AG08396 (cell line): ENCODE measurements at regions not wholly inside any gene's neighbourhood (a gene's known extent, or its start where the extent isn't known, plus 50 kb on each side); places are given as distances from the start of the nearest gene placed in this dataset.
"Not testable (repeated sequence)": the region's sequence is repeated elsewhere in the genome, so short reads cannot be mapped to it uniquely, and the experiment has no call there.

ENCODE experiments used
- DNase-seq: peaks from one replicate; pipeline ENCODE4 v3.0.0; 2012; ENCODE audit warnings: low spot score, mixed read lengths

GRCh38 chr2:87315183-87315902 lies 293.7 kb upstream of the PLGLB1 start:
- not testable (repeated sequence) for DNase-seq

GRCh38 chr2:87317193-87317592 lies 295.5 kb upstream of the PLGLB1 start:
- DNase-seq = not testable (repeated sequence)

- not testable (repeated sequence) for DNase-seq
Observed at GRCh38 chr2:87318814-87319491, 297.3 kb upstream of the PLGLB1 start.

GRCh38 chr2:87319705-87320104 lies 298.1 kb upstream of the PLGLB1 start:
- DNase-seq = not testable (repeated sequence)

- not testable (repeated sequence) for DNase-seq
Observed at GRCh38 chr2:87321201-87321600, 299.6 kb upstream of the PLGLB1 start.

GRCh38 chr2:87324335-87325041 lies 302.8 kb upstream of the PLGLB1 start:
- DNase-seq = not testable (repeated sequence)

GRCh38 chr2:87325042-87325910 lies 303.6 kb upstream of the PLGLB1 start:
- not testable (repeated sequence) for DNase-seq

- not testable (repeated sequence) for DNase-seq
Observed at GRCh38 chr2:87325911-87326294, 304.3 kb upstream of the PLGLB1 start.

GRCh38 chr2:87326754-87327153 lies 305.1 kb upstream of the PLGLB1 start:
- DNase-seq = not testable (repeated sequence)

- not testable (repeated sequence) for DNase-seq
Observed at GRCh38 chr2:87327648-87328371, 306.2 kb upstream of the PLGLB1 start.

GRCh38 chr2:87329529-87329928 lies 307.9 kb upstream of the PLGLB1 start:
- DNase-seq = not testable (repeated sequence)

- not testable (repeated sequence) for DNase-seq
Observed at GRCh38 chr2:87330486-87330885, 308.8 kb upstream of the PLGLB1 start.

- not testable (repeated sequence) for DNase-seq
Observed at GRCh38 chr2:87331940-87332583, 310.4 kb upstream of the PLGLB1 start.

GRCh38 chr2:87334888-87335287 lies 313.2 kb upstream of the PLGLB1 start:
- DNase-seq = not testable (repeated sequence)

GRCh38 chr2:87338998-87339397 lies 317.4 kb upstream of the PLGLB1 start:
- not testable (repeated sequence) for DNase-seq

- DNase-seq = not testable (repeated sequence)
Observed at GRCh38 chr2:87341601-87342014, 320.0 kb upstream of the PLGLB1 start.

GRCh38 chr2:87342175-87342574 lies 320.5 kb upstream of the PLGLB1 start:
- not testable (repeated sequence) for DNase-seq

- not testable (repeated sequence) for DNase-seq
Observed at GRCh38 chr2:87343347-87343746, 321.7 kb upstream of the PLGLB1 start.

- not testable (repeated sequence) for DNase-seq
Observed at GRCh38 chr2:87345283-87345682, 323.6 kb upstream of the PLGLB1 start.

- DNase-seq = not testable (repeated sequence)
Observed at GRCh38 chr2:87348556-87348955, 326.9 kb upstream of the PLGLB1 start.
